ENCODE measurements at regions not wholly inside any gene's neighbourhood (a gene's known extent, or its start where the extent isn't known, plus 50 kb on each side); places are given as distances from the start of the nearest gene placed in this dataset.
"Not testable (repeated sequence)": the region's sequence is repeated elsewhere in the genome, so short reads cannot be mapped to it uniquely, and the experiment has no call there.

DNA sequence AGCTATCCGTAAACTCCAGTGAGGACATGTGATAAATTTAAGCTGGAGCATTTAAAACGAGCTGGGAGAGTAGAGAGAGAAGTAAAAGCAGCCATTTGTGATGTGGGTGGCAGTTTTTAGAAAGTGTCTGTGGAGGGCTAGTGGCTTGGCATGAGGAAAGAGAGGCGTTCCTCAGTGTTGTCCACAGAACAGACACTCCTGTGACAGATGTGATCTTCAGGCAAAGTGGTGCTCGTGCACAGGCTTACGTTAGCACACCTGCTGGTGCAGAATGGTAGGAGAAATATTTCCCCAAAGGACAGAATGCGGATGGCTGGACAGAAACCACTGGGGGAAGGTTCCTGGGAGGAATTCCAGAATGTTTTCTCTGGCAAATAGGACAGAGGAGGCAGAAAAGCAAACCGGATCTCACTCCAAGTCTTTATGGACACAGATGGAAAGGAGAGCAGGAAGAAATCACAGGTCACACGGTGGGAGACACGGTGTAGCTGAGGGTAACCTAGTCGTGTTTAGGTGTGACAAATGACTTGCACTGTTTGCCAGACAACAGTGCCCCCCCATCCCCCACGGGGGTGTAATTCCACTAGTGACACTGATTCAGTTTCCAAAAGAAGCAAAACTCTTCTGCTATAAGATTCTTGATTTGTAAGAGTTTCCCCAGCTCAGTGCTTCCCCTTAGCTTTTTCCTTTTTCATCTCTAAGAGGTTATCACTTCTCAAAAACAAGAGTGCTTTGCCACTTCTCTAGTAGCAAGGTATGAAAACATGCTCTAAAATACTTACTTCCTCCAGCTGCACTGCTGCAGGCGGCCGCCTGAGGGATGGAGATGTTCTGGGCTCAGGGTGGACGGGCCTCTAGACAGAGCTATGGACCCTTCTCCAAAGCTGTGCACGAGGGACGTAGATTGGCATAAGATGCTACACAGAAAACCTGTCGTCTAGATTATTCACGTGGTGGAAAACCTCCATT lies 293.2 kb downstream of the QKI start:
- DNase-seq: no peak

DNA sequence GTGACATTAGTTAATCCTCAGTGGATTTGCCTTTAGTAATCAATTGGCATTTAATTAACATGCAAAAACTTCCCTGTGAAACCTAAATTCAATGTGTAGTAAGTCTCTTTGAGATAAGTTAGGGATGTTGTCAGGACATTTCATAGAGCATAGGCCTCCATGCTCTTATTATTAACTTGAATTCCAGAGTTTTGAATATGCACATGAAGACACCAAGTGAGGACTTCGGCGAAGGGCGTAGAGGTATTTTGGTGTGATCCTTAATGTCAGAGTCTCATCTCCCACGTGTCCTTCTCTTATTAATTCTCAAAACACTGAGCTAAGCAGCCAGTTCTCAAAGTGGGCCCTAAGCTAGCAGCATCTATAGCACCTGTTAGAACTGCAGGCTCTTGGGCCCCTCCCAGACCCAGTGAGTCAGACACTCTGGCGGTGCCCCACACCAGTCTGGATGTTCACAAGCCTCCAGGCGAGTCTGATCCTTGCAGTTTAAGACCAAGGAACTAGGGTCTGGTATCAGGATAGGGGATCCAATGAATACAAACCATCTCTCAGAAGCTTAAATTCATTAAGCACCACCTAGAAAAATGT lies 292.1 kb downstream of the QKI start:
- DNase-seq: no peak

DNA sequence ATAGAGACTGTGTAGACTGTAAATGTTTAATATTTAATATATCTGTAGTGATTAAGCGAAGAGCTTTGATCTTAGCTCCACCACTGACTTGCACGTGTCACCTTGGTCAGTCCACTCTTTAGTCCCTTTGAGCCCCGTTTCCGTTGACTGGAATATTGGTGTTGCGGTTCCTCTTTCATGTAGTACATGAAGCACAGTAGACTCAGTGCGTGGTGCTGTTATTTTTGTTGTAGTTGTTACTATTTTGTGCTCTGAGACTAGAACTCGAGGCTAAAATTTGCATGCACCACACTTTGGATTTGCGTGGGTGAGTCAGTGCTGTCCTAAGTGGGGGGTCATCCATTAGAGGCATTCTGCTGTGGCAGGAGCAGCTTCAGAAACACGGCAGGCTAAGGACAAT lies 291.4 kb downstream of the QKI start:
- DNase-seq: no peak

DNA sequence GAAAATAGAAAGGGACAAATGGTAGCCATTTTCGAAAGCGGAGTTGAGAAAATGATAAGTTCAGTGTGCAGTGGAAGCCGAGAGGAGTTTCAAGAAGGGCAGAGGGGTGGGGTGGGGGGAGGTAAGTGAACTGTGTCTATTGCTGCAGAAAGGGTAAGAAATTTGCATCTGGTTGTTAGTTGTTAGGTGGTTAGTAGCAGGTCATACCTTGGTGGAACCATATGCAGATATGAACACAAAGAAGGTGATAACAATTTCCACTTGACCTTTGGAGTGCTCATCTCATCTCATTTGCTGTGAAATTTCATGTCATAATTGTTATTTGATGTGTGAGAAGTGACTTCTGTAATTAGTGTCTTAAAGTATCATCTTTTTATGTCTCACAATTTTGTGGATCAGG lies 288.2 kb downstream of the QKI start:
- no peak for DNase-seq

DNA sequence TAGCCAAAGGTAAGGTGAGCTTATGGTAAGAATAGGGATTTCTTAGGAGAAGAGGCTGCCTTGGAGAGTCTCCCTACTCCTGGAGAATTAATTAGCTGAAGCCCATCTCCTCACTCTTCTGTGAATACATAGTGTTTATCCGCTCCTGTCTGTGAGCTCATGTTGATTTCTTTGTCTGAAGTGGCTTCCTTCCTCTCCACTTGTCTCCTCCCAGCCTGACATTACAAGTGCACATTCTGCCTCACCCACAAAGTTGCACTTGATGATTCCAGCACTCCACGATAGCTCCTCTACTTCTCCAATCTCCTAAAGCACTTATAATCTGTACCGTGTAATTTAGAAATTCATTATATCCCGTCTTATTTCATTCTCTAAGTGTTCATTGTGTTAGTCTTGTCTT lies 287.2 kb downstream of the QKI start:
- DNase-seq: no peak

DNA sequence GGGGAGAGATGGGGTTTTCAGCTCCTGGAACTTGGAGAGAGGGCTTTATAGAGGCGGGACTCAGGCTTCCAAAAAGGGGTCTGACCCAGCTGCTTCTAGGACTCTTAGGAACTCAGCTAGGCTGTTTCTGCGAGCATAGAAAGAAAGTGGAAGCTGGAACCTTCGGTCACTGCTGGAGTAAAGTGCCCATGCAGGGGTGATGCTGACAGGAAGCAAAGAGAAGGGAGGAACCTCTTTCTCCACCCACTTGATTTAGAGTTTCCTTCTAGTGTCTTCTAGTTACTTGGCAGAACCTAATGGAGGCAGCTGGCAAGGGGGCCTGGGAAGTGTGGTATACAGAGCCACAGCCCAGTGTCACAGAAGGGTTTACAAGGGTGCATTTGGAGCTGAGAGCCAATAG lies 283.6 kb downstream of the QKI start:
- DNase-seq: no peak

DNA sequence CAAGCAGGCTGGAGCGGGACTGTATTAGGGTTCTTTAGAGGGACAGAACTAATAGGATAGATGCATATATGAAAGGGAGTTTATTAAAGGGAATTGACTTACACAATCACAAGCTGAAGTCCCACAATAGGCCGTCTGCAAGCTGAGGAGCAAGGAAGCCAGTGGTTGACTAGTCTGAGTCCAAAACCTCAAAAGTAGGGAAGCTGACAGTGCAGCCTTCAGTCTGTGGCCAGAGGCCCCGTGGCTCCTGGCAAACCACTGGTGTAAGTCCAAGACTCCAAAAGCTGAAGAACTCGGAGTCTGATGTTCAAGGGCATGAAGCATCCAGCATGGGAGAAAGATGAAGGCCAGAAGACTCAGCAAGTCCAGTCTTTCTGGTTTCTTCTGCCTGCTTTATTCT lies 281.8 kb downstream of the QKI start:
- DNase-seq: not testable (repeated sequence)

DNA sequence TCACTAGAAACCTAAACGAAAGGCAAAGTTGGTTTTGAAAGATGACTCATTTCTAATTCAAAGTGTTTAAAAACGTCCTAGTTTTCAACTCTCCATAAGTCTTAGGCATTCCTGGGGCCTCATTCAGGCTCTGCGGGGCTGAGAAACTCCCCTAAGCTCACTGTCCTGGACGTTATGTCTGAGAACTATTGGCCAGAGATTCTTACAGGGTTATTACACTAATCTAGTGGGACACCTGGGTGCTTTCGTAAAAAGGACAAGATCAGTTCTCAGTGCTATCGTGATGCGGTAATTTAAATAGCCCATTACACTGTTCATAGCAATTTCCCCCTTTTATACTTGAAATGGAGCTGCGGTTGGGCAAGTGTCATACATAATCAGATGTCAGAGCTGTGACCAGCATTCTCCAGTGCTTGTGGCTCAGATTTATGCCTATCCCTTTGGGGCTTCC lies 280.9 kb downstream of the QKI start:
- no peak for DNase-seq

DNA sequence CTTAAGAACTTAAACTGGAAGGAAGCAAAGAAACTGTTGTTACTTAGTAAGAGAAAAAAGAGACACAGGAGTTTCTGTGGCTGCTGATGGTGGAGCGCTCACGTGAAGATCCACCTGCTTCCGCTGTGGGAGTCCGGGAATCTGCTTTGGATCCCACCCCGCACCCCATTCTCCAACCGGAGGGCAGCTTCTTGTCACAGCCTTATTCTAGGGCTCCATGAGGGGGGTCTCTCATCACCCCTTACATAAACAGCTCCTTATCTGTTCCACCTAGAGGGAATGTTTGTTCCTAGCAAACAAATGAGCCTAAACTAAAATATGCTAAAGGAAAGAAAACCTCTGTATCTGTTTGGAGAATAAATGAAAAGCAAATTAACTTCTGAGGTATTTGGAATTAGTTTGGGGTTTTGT lies 280.5 kb downstream of the QKI start:
- DNase-seq: no peak

DNA sequence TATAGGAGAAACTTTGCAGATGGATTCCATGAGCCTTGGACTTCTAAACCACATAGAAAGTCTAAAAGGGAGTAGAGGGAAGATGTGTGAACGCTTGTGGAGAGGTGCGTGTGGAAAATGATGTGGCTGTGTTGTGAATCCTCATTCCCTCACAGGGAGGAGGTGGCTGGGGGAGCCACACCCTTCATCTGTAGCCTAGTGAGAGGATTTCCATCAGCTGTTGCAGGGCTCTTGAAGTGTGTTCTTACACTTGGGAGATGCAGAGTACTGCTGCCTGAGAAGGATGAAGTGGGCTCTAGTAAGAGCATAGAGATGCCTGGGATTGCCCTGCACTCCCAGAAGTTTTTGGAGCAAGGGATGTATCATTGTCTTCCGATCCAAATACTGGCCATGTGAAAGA lies 279.6 kb downstream of the QKI start:
- no peak for DNase-seq

DNA sequence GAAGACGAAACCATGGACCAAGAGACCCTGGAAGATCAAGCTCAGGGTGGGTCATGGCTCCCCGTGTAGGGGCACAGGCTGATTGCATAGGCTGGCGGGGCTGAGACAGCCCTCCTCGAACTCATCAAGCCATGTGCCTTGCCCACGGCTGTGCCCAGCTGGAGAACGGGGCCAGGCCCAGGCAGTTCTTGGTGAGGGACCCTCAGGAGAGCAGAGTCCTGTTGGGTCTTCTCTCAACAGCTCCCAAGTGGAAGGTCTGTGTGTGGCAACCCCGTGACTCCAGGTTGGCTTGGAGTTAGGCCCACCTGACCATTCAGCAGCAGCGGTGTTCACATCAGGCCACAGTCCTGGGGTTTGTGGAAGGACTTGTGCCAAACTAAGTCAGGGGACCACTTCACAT lies 276.5 kb downstream of the QKI start:
- no peak for DNase-seq

DNA sequence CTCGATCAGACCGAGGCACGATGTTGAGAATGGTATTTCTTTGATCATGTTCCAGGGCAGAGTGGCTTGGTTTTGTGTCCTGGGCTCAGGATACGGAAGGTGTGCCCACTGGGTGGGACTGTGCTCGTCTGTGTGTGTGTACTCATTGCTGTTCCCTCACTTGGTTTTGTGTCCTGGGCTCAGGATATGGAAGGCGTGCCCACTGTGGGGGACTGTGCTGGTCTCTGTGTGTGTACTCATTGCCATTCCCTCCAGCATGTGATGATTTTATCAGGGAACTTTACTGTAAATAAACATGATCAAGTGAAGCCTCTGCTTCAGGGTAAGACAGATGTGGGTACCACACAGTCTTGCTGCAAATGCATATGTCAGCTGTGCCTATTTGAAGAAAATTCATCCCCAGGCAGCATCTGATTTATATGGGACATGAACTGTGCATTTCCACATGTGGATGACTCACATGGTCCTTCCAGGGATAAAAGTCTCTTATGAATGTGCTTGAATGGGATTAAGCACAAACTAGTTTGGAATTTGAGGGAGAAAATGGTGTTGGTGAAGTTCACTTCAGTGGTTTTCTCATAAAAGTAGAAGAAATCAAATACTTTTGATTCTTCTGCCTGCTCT lies 274.3 kb downstream of the QKI start:
- DNase-seq: no peak

DNA sequence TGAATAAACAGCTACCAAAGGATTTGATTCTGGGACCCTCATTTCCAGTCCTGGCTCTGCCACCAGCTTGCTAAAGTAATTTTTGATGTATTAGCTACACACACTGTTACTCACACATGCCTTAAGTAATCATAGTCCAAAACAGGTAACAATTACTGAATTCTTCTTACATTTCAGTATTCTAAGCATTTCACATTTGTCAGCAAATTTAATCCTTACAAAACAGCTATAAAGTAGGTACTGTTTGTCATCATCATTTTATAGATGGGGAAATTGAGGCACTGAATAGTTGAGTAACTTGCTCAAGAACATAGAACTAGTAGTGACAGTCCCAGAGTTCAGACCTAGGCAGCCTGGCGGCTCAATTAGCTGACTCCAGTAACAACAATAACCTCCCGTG lies 272.6 kb downstream of the QKI start:
- no peak for DNase-seq

DNA sequence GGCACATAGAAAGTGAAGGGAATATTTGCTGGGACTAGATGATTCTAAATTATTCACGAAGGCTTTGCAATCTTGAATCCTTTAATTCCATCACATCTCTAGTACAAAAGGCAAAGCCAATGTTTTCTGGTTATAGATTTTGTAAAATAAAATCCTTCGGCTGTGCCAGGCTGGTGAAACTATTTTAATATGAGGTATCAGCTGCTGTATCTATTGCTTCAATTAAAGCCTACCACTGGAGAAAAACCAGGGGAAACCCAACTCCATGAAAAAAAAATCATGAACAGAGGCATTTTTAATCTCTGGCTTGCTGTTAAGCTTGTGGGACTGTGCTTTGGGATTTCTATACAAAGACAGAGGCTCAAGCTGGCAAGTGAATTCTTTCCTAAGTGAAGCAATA lies 271.8 kb downstream of the QKI start:
- no peak for DNase-seq

DNA sequence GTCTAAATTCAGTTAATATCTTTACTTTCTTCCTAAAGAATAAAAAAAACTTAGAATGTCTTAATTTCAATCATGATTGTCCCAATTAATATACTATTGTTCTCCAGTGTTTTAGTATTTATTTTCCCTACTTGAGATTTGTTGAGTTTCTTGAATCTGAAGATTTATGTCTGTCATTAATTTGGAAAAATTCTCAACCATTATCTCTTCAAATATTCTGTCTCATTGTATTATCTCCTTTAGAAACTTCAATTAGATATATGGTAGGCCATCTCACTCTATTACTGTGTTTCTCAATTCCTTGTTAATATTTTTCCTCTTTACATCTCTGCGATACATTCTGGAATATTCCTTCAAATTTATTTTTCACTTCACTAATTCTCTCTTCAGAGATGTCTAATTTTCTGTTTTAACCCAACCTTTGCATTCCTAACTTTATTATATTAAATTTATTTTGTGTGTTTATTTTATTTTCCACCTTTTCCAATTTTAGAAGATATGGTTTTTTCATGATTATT lies 268.6 kb downstream of the QKI start:
- no peak for DNase-seq

DNA sequence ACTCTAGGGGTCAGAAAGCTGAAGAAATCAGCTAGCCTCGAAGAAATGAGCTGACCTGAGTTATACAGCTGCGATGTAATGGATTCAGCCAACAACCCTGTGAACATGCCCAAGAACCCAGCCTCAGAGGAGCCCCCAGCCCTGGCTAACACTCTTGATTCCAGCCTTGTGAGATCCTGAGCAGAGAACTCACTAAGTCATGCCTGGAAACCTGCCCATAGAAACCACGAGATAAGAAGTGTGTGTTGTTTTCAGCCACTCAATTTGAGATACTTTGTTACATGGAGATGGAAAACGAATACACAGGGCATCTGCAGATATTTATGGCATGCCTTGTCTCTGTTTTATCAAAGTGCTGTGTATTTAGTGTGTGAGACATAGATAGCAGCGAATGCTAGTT lies 265.2 kb downstream of the QKI start:
- DNase-seq: no peak

DNA sequence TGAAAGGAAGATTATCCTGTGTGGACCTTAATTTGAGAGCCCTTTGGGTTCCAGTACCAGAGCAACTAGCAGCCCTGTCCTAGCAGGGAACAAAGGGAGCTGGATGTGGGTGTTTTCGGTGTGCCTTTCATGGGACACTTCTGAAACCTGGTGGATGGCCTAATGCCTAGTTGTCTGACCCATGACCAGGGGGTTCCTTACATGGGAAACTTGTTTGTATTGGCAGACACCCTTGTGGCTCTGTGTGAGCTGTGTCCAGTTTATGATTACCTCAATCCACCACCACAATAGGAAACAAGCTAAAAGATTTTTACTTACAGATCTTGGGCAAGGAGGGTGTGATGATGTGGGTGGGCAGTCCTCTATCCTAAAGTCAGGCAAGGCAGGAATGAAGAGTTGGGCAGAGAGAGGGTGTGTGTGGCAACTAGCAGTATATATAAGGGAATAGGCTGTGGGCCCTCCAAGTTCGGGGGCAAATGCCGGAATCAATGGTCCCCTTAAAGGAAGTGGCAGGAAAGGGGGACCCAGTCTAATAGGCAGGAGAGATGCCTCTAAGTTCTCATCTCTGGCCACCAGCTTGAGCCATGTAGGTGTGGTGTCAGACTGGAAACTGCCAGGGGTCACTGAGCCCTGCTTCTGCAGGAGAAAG lies 264.6 kb downstream of the QKI start:
- no peak for DNase-seq

DNA sequence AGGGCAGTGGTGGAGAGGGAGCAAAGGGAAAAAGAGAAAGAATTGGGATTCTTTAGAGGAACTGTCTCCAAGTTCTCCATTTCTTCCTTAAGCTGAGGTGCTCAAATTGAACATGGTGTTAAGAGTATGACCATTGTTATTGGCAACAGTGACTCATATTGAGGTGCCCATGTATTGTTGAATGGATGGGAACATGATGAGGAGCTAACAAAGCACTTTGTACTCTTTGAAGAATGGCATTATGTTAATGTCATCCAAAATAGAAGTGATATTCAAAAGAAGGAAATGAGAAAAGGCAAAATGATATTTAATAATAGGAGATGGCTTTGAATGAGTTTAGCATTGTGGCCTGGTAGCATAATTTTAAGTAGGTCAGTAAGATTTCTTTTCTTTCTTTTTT lies 261.1 kb downstream of the QKI start:
- no peak for DNase-seq

DNA sequence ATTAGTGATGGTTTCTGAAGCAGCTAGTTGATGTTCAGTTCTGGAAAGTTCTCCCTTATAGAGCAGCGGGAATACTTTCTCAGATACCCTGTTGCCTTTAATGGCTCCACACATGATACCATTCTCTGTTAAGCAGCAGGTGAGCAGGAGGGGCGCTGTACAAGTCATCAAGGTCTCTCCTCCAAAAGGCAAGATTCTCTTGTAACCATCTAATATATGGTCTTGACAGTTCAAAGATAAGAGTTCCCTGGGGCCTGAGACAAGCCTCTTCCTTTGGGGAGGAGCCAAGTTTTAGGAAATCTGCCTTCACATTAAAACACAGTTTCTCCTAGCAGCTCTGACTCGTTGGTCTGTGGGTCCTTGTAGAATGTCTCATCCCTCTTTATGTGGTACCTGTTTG lies 258.2 kb downstream of the QKI start:
- DNase-seq: no peak

DNA sequence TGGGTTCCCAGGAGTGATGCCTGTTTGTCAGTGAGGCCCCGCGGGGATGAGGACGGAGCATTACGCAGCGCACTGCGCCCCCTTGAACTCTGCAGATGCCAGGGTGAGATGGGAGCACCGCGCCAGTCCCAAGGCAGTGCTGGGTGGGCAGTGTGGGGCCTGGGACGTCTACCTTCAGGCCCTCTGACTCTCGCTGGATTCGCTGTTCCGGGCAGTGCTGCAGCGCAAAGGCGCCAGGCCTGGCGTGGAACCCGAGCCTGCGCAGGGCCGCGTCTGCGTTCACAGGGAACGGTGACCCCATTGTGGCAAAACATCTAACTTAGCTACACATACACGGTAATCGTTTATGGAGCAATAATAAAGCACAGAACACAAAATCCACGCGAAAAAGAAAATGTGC lies 257.3 kb downstream of the QKI start:
- DNase-seq: no peak

DNA sequence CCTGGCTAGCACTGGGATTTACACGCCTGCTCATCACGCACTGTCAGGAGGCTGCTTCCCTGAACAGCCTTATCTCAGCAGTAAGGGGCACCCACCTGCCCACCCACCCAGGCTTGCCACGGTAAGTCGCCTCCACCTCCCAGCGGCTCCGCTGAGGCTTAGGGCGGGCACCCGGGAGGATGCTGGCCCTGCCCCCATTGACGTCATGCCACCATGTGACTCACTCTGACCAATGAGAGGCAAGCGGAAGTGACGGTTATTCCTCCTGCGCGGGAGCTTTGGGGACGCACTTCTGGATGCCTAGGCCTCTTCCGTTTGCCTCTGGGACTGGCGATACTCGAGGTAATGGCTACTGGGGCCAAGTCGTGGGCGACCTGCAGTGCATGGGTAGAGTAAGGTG lies 256.8 kb downstream of the QKI start:
- no peak for DNase-seq

DNA sequence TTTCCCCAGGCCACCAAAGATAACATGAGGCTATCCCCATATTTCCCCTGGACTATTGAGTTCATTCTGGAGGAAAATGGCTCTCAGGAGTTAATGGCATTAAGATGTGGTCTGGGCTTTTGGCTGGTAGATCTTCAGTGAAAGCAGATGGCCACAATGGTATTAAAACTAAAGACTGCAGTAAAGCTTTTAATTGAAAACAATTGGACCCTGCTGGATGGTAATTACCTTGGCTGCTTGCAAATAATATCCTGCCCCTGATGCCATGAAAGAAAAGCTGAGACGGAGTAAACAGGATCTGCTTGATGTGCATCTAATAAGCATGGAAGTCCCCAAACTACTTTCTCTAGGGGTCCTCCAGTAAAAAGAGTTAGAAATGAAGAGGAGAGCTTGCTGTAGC lies 255.8 kb downstream of the QKI start:
- no peak for DNase-seq

DNA sequence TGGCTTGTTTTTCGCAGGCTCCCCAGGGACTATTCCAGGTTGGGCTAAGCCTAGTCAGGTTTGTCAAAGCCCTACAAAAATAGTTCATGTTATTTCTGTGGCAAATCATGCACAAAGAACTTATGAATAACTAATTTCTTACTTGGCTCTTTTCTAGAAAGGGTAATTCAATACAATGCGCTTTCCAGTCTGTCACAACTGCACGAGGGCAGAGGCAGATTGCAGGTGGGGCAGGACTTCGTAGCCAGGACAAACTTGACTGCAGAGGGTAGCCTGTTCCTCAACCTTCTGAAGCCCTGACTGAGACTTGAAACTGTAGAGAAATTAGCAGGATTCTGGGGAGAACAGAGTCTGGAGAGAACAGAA lies 253.5 kb downstream of the QKI start:
- DNase-seq: no peak

Measured in activated CD4-positive, alpha-beta T cell treated with anti-CD3 and anti-CD28 coated beads for 4 hours (primary cell).